HFFc6 (cell line): ENCODE measurements at regions not wholly inside any gene's neighbourhood (a gene's known extent, or its start where the extent isn't known, plus 50 kb on each side); places are given as distances from the start of the nearest gene placed in this dataset.

ENCODE experiments used
- DNase-seq: peaks from one replicate; pipeline ENCODE4 v3.0.0-alpha.2; 2018
- H3K27ac Mint-ChIP-seq: 2 replicates; pipeline ENCODE4 v1.8.0; 2020; ENCODE audit warnings: mild to moderate bottlenecking, mixed read lengths
- H3K27me3 Mint-ChIP-seq: 2 replicates; pipeline ENCODE4 v1.8.0; 2021; ENCODE audit warnings: mild to moderate bottlenecking, moderate library complexity, mixed read lengths; ENCODE audit not compliant: insufficient read depth
- H3K36me3 Mint-ChIP-seq: 2 replicates; pipeline ENCODE4 v1.8.0; 2021; ENCODE audit warnings: low read depth, mixed read lengths
- H3K4me1 Mint-ChIP-seq: 2 replicates; pipeline ENCODE4 v1.8.0; 2020; ENCODE audit warnings: low read depth, mixed read lengths
- H3K4me3 Mint-ChIP-seq: 2 replicates; pipeline ENCODE4 v1.8.0; 2020; ENCODE audit warnings: mild to moderate bottlenecking, moderate library complexity, mixed read lengths
- H3K9me3 Mint-ChIP-seq: 2 replicates; pipeline ENCODE4 v1.8.0; 2020; ENCODE audit warnings: mild to moderate bottlenecking, mixed read lengths
- TF ChIP-seq, protein P1 (sequence below): fragments of 200-600 bp; sonication (generic); IDR thresholded peaks from 2 replicates; pipeline ENCODE4 v1.5.0; 2021; ENCODE audit warnings: antibody characterized with exemption, mild to moderate bottlenecking

DNA sequence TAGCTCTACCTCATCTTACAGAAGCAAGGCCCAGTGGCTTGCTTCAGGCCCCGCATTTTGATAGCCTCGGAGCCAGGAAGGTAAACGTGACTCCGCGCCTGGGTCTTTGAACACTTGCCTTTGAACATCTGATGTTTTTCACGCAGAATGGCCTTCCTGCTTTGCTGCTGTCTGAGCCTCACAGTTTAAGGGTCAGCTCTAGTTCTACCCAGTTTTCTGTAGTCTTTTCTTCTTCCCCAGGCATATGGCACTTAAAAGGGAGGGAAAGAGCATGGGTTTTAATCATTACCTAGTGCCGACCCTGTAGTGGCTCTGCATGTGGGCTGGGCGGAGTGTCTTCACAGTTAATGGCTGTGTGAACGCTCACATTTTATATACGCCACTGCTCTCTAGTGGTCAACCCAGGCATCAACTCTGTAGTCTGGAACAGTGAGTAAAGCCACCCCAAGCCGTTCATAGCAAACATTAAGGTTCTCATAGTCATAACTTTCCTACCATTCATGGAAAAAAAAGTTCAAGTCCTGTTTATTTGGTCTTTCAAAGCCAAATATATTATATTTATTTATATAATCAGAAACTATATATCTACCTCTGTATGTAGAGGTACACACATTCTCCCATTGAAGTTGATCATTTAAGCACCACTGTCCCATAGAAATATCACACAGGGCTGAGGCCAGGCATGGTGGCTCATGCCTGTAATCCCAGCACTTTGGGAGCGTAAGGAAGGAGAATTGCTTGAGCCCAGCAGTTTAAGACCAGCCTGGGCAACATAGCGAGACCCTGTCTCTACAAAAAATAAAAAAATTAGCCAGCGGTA lies 78.1 kb downstream of the IER5 start:
- peak; percentile 58 for DNase-seq
- peak overlapping the region; percentile 27; the same call in 1 of the 2 replicates for H3K4me3 Mint-ChIP-seq
- peaks cover 19% of the 10 kb centered on the region for H3K9me3 Mint-ChIP-seq

DNA sequence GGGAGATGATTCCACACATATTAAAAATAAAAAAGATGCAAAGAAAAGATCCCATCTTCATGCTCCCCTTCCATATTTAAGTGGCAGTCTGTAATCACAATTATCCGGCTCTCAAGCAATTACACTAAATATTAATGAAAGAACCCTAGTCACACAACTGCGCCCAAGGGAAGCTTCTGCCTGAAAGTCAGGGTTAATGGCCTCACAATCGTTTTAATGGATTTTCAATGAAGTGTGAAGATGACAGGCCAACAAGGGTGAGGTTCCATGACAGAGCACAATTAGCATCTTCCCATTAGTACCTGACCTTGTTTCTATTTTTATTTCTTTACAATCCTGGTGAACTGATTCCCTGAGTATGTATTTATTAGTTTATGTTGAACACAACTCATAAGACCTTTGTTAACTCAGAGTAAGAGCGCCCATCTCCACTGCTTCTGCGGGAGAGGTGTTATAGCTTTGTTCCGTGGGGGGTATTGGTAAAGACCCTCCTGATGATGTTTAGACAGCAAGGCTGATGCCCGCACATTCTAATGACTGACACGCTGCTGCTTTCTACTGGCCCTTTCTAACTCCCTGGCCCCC lies 80.9 kb downstream of the IER5 start:
- peaks cover 17% of the 10 kb centered on the region for H3K9me3 Mint-ChIP-seq
- TF ChIP-seq, protein P1, sequence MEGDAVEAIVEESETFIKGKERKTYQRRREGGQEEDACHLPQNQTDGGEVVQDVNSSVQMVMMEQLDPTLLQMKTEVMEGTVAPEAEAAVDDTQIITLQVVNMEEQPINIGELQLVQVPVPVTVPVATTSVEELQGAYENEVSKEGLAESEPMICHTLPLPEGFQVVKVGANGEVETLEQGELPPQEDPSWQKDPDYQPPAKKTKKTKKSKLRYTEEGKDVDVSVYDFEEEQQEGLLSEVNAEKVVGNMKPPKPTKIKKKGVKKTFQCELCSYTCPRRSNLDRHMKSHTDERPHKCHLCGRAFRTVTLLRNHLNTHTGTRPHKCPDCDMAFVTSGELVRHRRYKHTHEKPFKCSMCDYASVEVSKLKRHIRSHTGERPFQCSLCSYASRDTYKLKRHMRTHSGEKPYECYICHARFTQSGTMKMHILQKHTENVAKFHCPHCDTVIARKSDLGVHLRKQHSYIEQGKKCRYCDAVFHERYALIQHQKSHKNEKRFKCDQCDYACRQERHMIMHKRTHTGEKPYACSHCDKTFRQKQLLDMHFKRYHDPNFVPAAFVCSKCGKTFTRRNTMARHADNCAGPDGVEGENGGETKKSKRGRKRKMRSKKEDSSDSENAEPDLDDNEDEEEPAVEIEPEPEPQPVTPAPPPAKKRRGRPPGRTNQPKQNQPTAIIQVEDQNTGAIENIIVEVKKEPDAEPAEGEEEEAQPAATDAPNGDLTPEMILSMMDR: no peak
- no peak overlapping the region for H3K27ac Mint-ChIP-seq
- H3K4me1 Mint-ChIP-seq: peaks cover 5% of the 10 kb centered on the region
- DNase-seq: no peak
- H3K4me3 Mint-ChIP-seq: no peak overlapping the region
- H3K27me3 Mint-ChIP-seq: peaks cover 8% of the 10 kb centered on the region
- H3K36me3 Mint-ChIP-seq: peaks cover 13% of the 10 kb centered on the region

More for the DNA sequence above, 78.1 kb downstream of the IER5 start:
- Mint-ChIP-seq H3K27me3 (peaks cover 4% of the 10 kb centered on the region), H3K4me1 (peaks cover 5% of the 10 kb centered on the region), H3K36me3 (peaks cover 17% of the 10 kb centered on the region), H3K27ac (no peak overlapping the region)
- TF ChIP-seq, protein P1: peak; percentile 91

DNA sequence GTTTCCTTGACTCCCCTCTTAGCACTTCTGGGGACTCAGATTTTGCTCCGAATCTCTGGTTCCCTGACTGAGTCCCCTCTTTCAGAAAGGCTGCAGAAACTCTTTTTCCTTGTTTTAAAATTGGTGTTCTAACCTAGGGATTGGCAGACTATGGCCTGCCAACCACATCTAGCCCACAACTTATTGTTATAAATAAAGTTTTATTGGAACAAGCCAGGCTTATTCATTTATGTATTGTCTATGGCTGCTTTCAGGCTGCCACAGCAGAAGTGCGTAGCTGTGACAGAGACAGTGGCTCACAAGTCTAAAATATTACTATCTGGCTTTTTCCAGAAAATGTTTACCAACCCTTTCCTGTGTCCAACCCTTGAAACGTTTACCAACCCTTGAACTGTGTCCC lies 81.7 kb downstream of the IER5 start:
- peaks cover 12% of the 10 kb centered on the region for H3K27me3 Mint-ChIP-seq
- H3K4me1 Mint-ChIP-seq: peaks cover 5% of the 10 kb centered on the region
- no peak for DNase-seq
- TF ChIP-seq, protein P1: no peak
- no peak overlapping the region for H3K27ac Mint-ChIP-seq
- H3K9me3 Mint-ChIP-seq: peaks cover 17% of the 10 kb centered on the region
- H3K4me3 Mint-ChIP-seq: no peak overlapping the region
- H3K36me3 Mint-ChIP-seq: peaks cover 13% of the 10 kb centered on the region

DNA sequence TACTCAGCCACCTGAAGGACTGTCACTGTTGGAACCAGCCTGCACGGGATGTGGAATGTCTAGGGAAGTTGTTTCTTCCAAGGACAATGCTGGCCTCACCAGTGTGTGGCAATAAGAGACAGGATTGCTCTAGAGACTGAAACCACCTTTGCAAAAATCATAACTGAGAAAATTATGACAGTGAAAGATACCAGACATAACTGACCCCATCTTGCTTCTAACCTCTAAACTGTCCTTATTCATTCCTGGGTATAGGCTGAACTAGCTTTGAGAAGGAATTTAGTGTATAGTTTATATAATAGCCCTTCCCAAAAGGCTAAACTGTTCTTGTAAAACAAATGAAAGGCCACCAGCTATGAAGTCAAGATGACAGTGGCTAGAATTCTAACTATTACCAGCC lies 83.6 kb downstream of the IER5 start:
- no peak for DNase-seq
- Mint-ChIP-seq H3K9me3 (peaks cover 17% of the 10 kb centered on the region), H3K27me3 (peaks cover 12% of the 10 kb centered on the region), H3K4me1 (no peaks in the 10 kb centered on the region), H3K27ac (no peak overlapping the region), H3K4me3 (no peak overlapping the region), H3K36me3 (peaks cover 13% of the 10 kb centered on the region)
- TF ChIP-seq, protein P1: no peak

DNA sequence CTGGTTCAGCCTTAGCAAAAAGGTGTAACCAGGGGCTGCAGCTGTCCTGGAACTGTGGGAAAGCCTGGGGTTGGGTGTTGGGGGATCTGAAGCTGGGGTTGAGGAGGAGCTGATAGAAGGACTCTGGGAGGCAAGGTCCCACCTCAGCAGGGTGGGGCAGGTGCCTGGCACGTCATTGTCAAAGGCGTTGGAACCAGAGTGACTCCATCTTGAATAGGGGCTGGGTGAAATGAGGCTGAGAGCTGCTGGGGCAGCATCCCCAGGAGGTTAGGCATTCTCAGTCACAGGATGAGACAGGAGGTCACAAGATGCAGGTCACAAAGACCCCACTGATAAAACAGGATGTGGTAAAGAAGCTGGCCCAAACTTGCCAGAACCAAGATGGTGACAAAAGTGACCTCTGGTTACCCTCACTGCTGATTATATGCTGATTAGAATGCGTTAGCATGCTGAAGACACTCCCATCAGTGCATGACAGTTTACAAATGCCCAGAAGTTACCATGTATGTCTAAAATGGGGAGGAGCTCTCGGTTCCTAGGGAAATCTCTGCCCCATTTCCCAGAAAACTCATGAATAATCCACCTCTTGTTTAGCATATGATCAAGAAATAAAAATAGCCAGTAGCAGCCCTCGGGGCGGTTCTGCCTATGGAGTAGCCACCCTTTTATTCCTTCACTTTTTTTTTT lies 85.4 kb downstream of the IER5 start:
- no peaks in the 10 kb centered on the region for H3K4me1 Mint-ChIP-seq
- TF ChIP-seq, protein P1: no peak
- H3K36me3 Mint-ChIP-seq: peaks cover 13% of the 10 kb centered on the region
- peaks cover 19% of the 10 kb centered on the region for H3K27me3 Mint-ChIP-seq
- no peak for DNase-seq
- peaks cover 17% of the 10 kb centered on the region for H3K9me3 Mint-ChIP-seq
- no peak overlapping the region for H3K27ac Mint-ChIP-seq
- no peak overlapping the region for H3K4me3 Mint-ChIP-seq
